IMR-90 (cell line): ENCODE measurements at regions not wholly inside any gene's neighbourhood (a gene's known extent, or its start where the extent isn't known, plus 50 kb on each side); places are given as distances from the start of the nearest gene placed in this dataset.

ENCODE experiments used
- ATAC-seq: fragments of 200-7000 bp; cut with Tn5 transposase; 2 replicates; pipeline ENCODE4 v1.9.1; 2020; ENCODE audit warnings: low read depth, mild to moderate bottlenecking, moderate library complexity
- BruUV-seq: library from RNA; stranded (reverse); fragments of 400-500 nt; replicated peaks from 2 replicates; lab custom pipeline; 2021; lab: Mats Ljungman, UMichigan
- CTCF ChIA-PET: fragments of 300-600 bp; formaldehyde crosslinking; extraction: SDS; loops from one replicate; lab custom pipeline; 2021; ENCODE audit warnings: antibody characterized with exemption; lab: Yijun Ruan, JAX
- POLR2A ChIA-PET: fragments of 300-600 bp; sonication (Branson Sonifier 250); formaldehyde crosslinking; loops from one replicate; lab custom pipeline; 2022; ENCODE audit warnings: antibody characterized with exemption; ENCODE audit not compliant: unreplicated experiment; lab: Charles Lee
- DNase-seq: peaks from one replicate; pipeline ENCODE4 v3.0.0; 2013
- H2AFZ ChIP-seq: replicated peaks from 2 replicates; pipeline ENCODE3; 2013; ENCODE audit warnings: low read length, mild to moderate bottlenecking; ENCODE audit not compliant: poor library complexity
- H2AK5ac ChIP-seq: 2 replicates; pipeline ENCODE4 v1.6.1; 2013; ENCODE audit warnings: low read depth, low read length, inconsistent platforms
- H2AK9ac ChIP-seq: replicated peaks from 2 replicates; pipeline ENCODE3; 2013; ENCODE audit warnings: mild to moderate bottlenecking, low read depth, low read length, moderate library complexity; ENCODE audit not compliant: poor library complexity
- H2BK120ac ChIP-seq: 2 replicates; pipeline ENCODE4 v1.6.1; 2013; ENCODE audit warnings: low read depth, low read length, inconsistent platforms
- H2BK15ac ChIP-seq: 3 replicates; pipeline ENCODE4 v1.6.1; 2013; ENCODE audit warnings: low read depth, low read length, inconsistent platforms
- H2BK20ac ChIP-seq: 2 replicates; pipeline ENCODE4 v1.6.1; 2013; ENCODE audit warnings: low read depth, mild to moderate bottlenecking, inconsistent platforms, low read length, moderate library complexity
- H2BK5ac ChIP-seq: 2 replicates; pipeline ENCODE4 v1.6.1; 2013; ENCODE audit warnings: mild to moderate bottlenecking, low read depth, low read length, inconsistent platforms; ENCODE audit not compliant: poor library complexity, severe bottlenecking
- H3K14ac ChIP-seq: replicated peaks from 2 replicates; pipeline ENCODE4 v1.6.1; 2013; ENCODE audit warnings: low read depth, low read length, inconsistent platforms
- H3K18ac ChIP-seq: 2 replicates; pipeline ENCODE4 v1.6.1; 2013; ENCODE audit warnings: low read depth, low read length, control low read depth
- H3K23ac ChIP-seq: 2 replicates; pipeline ENCODE4 v1.6.1; 2013; ENCODE audit warnings: low read depth, low read length, inconsistent platforms
- H3K27ac ChIP-seq: 2 replicates; pipeline ENCODE4 v1.5.1; 2013; ENCODE audit warnings: mild to moderate bottlenecking, control low read depth, low read length; ENCODE audit not compliant: insufficient read depth
- H3K27me3 ChIP-seq: 2 replicates; pipeline ENCODE4 v1.6.1; 2013; ENCODE audit warnings: low read length; ENCODE audit not compliant: control insufficient read depth, insufficient read depth
- H3K36me3 ChIP-seq: 2 replicates; pipeline ENCODE4 v1.6.1; 2013; ENCODE audit warnings: low read length, mixed read lengths; ENCODE audit not compliant: control insufficient read depth, insufficient read depth
- H3K4ac ChIP-seq: 2 replicates; pipeline ENCODE4 v1.6.1; 2013; ENCODE audit warnings: low read depth, low read length, inconsistent platforms
- H3K4me1 ChIP-seq: 2 replicates; pipeline ENCODE4 v1.6.1; 2013; ENCODE audit warnings: low read length, mixed read lengths; ENCODE audit not compliant: control insufficient read depth, insufficient read depth
- H3K4me2 ChIP-seq: 2 replicates; pipeline ENCODE4 v1.6.1; 2013; ENCODE audit warnings: low read depth, mild to moderate bottlenecking, control low read depth, low read length, moderate library complexity
- H3K4me3 ChIP-seq: 2 replicates; pipeline ENCODE4 v1.5.1; 2013; ENCODE audit warnings: low read depth, mild to moderate bottlenecking, control low read depth, low read length, moderate library complexity; ENCODE audit not compliant: insufficient read depth
- H3K56ac ChIP-seq: 2 replicates; pipeline ENCODE4 v1.6.1; 2013; ENCODE audit warnings: low read length, inconsistent platforms; ENCODE audit not compliant: insufficient read depth; ENCODE audit errors: extremely low read depth
- H3K79me1 ChIP-seq, 2 experiments: 2 replicates each; pipeline ENCODE4 v1.6.1; 2013; ENCODE audit warnings: low read length in 2 of 2, inconsistent platforms in 1 of 2, low read depth in 1 of 2
- H3K9ac ChIP-seq: 2 replicates; pipeline ENCODE4 v1.6.1; 2013; ENCODE audit warnings: low read depth, low read length, control low read depth
- H3K9me1 ChIP-seq: 2 replicates; pipeline ENCODE4 v1.6.1; 2013; ENCODE audit warnings: low read length, inconsistent platforms; ENCODE audit not compliant: insufficient read depth
- H3K9me3 ChIP-seq: 2 replicates; pipeline ENCODE4 v1.6.1; 2013; ENCODE audit warnings: low read length; ENCODE audit not compliant: control insufficient read depth, insufficient read depth
- H4K20me1 ChIP-seq: 2 replicates; pipeline ENCODE4 v1.6.1; 2013; ENCODE audit warnings: low read length, inconsistent platforms; ENCODE audit not compliant: insufficient read depth
- H4K5ac ChIP-seq: 2 replicates; pipeline ENCODE4 v1.6.1; 2013; ENCODE audit warnings: mild to moderate bottlenecking, low read depth, low read length, control low read depth
- H4K8ac ChIP-seq, 2 experiments: 2 replicates each; pipeline ENCODE4 v1.6.1; 2013; ENCODE audit warnings: low read depth in 2 of 2, low read length in 2 of 2, control low read depth in 1 of 2, inconsistent platforms in 1 of 2
- H4K91ac ChIP-seq: 2 replicates; pipeline ENCODE4 v1.6.1; 2013; ENCODE audit warnings: low read depth, low read length, inconsistent platforms; ENCODE audit not compliant: insufficient read depth
- BHLHE40 ChIP-seq: fragments of 150-350 bp; IDR thresholded peaks from 2 replicates; pipeline ENCODE4 v1.6.1; 2016; ENCODE audit warnings: mild to moderate bottlenecking, low read depth, low read length
- CEBPB ChIP-seq: IDR thresholded peaks from 2 replicates; pipeline ENCODE4 v1.6.1; 2012; ENCODE audit warnings: low read depth, low read length, improper control_type of control experiment
- CTCF ChIP-seq: conservative IDR thresholded peaks from 2 replicates; pipeline ENCODE4 v1.5.1; 2012; ENCODE audit warnings: mild to moderate bottlenecking, low read depth, low read length, improper control_type of control experiment
- ELK1 ChIP-seq: fragments of 150-350 bp; IDR thresholded peaks from 2 replicates; pipeline ENCODE4 v1.6.1; 2016; ENCODE audit warnings: low read depth, mild to moderate bottlenecking, low read length, moderate library complexity, borderline replicate concordance
- FOS ChIP-seq: fragments of 150-350 bp; IDR thresholded peaks from 2 replicates; pipeline ENCODE4 v1.6.1; 2016; ENCODE audit warnings: low read depth, low read length
- MAFK ChIP-seq: IDR thresholded peaks from 2 replicates; pipeline ENCODE4 v1.6.1; 2012; ENCODE audit warnings: low read depth, low read length, improper control_type of control experiment
- MAZ ChIP-seq: IDR thresholded peaks from 2 replicates; pipeline ENCODE4 v1.6.1; 2012; ENCODE audit warnings: low read depth, mild to moderate bottlenecking, low read length, improper control_type of control experiment, moderate library complexity, borderline replicate concordance
- POLR2A ChIP-seq: IDR thresholded peaks from 2 replicates; pipeline ENCODE4 v1.6.1; 2012; ENCODE audit warnings: mild to moderate bottlenecking, low read depth, low read length
- RAD21 ChIP-seq: IDR thresholded peaks from 2 replicates; pipeline ENCODE4 v1.6.1; 2012; ENCODE audit warnings: low read length, improper control_type of control experiment
- RCOR1 ChIP-seq: IDR thresholded peaks from 2 replicates; pipeline ENCODE4 v1.6.1; 2012; ENCODE audit warnings: mild to moderate bottlenecking, low read length, improper control_type of control experiment; ENCODE audit not compliant: insufficient replicate concordance
- SMC3 ChIP-seq: fragments of 150-350 bp; IDR thresholded peaks from 2 replicates; pipeline ENCODE4 v1.6.1; 2016; ENCODE audit warnings: low read depth, mild to moderate bottlenecking, antibody characterized with exemption, low read length, moderate library complexity
- WGBS, 2 experiments: methylation state at CpG; one replicate each; pipeline versions ENCODE4 v1.1.5 to v1.1.7; 2013; ENCODE audit warnings: missing lambda C conversion rate in 2 of 2; ENCODE audit not compliant: insufficient read length in 1 of 2; ENCODE audit errors: extremely low coverage in 2 of 2; 5-methylcytosine and 5-hydroxymethylcytosine counted together
- dilution Hi-C: fragments of 300-500 bp; cut with HindIII; formaldehyde crosslinking; loops from one replicate; pipeline ENCODE4 v1.14.3; 2018; ENCODE audit warnings: low sequenced_read_pairs; ENCODE audit not compliant: unreplicated experiment
- in situ Hi-C: fragments of 300-500 bp; cut with MboI; formaldehyde crosslinking; loops from 3 replicates; pipeline ENCODE4 v1.14.3; 2019; ENCODE audit warnings: low sequenced_read_pairs, inconsistent platforms, mixed read lengths
- intact Hi-C: fragments of 100-400 bp; cut with micrococcal nuclease; formaldehyde crosslinking; loops from 2 replicates; pipeline ENCODE4 v1.10.0; 2022

- WGBS, 2 experiments, result no CpG with 5 or more reads among the region's 1 CpG
- H3K27me3 ChIP-seq, result no peaks in the 10 kb centered on the region; the same call in 1 of the 2 replicates
- H3K36me3 ChIP-seq, result no peaks in the 10 kb centered on the region
- H3K4me1 ChIP-seq, result no peaks in the 10 kb centered on the region
- H4K91ac ChIP-seq, result no peak overlapping the region
- H3K23ac ChIP-seq, result no peak overlapping the region
- no peak overlapping the region for H3K14ac ChIP-seq
- no peak overlapping the region for H3K18ac ChIP-seq
- no peak overlapping the region for H3K27ac ChIP-seq
- H2BK15ac ChIP-seq, result no peak overlapping the region
- H3K79me1 ChIP-seq, result no peaks in the 10 kb centered on the region
- CTCF ChIA-PET, result interaction anchor here (0.6 kb wide), 1 partner anchor 183 kb away, joined by 3 read pairs; no protein-coding TSS in a partner anchor
- dilution Hi-C loops (no loop called here), intact Hi-C loops (no loop called here), in situ Hi-C loops (no loop called here)
- H3K56ac ChIP-seq, result no peak overlapping the region
- H4K20me1 ChIP-seq, result no peaks in the 10 kb centered on the region
- H3K9me3 ChIP-seq, result no peaks in the 10 kb centered on the region
- H2AK9ac ChIP-seq, result no peak overlapping the region
- TF ChIP-seq CEBPB (no peak), SMC3 (no peak), CTCF (no peak), BHLHE40 (no peak), ELK1 (no peak), MAZ (no peak), FOS (no peak), RAD21 (no peak), MAFK (no peak), RCOR1 (no peak), POLR2A (no peak)
- H4K8ac ChIP-seq, result no peak overlapping the region
- H2AK5ac ChIP-seq, result no peak overlapping the region
- DNase-seq (no peak), ATAC-seq (no peak)
- POLR2A ChIA-PET, result no interaction called here
- no peak overlapping the region for H2BK120ac ChIP-seq
- H3K4ac ChIP-seq, result no peak overlapping the region
- BruUV-seq, result no TSS peak
- H3K9me1 ChIP-seq, result no peaks in the 10 kb centered on the region
- H3K4me3 ChIP-seq, result no peak overlapping the region
- H2BK5ac ChIP-seq, result no peak overlapping the region
- no peak overlapping the region for H4K5ac ChIP-seq
- no peak overlapping the region for H2BK20ac ChIP-seq
- H3K4me2 ChIP-seq, result no peak overlapping the region
- no peak overlapping the region for H2AFZ ChIP-seq
- H3K9ac ChIP-seq, result no peak overlapping the region
Observed at GRCh38 chr5:126117044-126117443, 306.2 kb upstream of the GRAMD2B start.
